Ovary (tissue), 7 donors: ENCODE measurements at regions not wholly inside any gene's neighbourhood (a gene's known extent, or its start where the extent isn't known, plus 50 kb on each side); places are given as distances from the start of the nearest gene placed in this dataset.

Source experiments
- DNase-seq, 5 donors: peaks; one replicate each; pipeline ENCODE4 v3.0.0-alpha.2; 2019 to 2020
- H3K27ac ChIP-seq, 2 donors: fragments of 200-600 bp; one replicate each; pipeline versions ENCODE4 v1.5.1 to v1.8.0; 2019 to 2022
- H3K27me3 ChIP-seq: fragments of 200-600 bp; one replicate; pipeline ENCODE4 v1.8.0; 2022
- H3K36me3 ChIP-seq: fragments of 200-600 bp; sonication (generic); one replicate; pipeline ENCODE4 v1.5.1; 2019
- H3K4me1 ChIP-seq: one replicate; pipeline ENCODE4 v1.8.1; 2013; ENCODE audit warnings: mild to moderate bottlenecking, moderate library complexity; ENCODE audit not compliant: insufficient read depth
- H3K4me3 ChIP-seq: fragments of 200-600 bp; sonication (generic); one replicate; pipeline ENCODE4 v1.5.1; 2017
- H3K9me3 ChIP-seq, 2 donors: fragments of 200-600 bp in 1 of 2; sonication (generic) in 1 of 2; one replicate each; pipeline versions ENCODE4 v1.5.1 to v1.8.1; 2013 to 2019; ENCODE audit warnings: mild to moderate bottlenecking in 1 of 2, moderate library complexity in 1 of 2
- CTCF ChIP-seq, 3 donors: fragments of 450-650 bp in 2 of 3; fragments of 200-600 bp in 1 of 3; IDR thresholded peaks; one replicate each; pipeline versions ENCODE4 v1.5.1 to v1.8.0; 2016 to 2022; ENCODE audit warnings: antibody characterized with exemption in 3 of 3, mild to moderate bottlenecking in 1 of 3
- EP300 ChIP-seq: sonication (generic); formaldehyde crosslinking; IDR thresholded peaks from one replicate; pipeline ENCODE4 v1.6.1; 2017; ENCODE audit warnings: antibody characterized with exemption
- POLR2A ChIP-seq: fragments of 450-650 bp; IDR thresholded peaks from one replicate; pipeline ENCODE4 v1.6.1; 2017; ENCODE audit warnings: antibody characterized with exemption, mild to moderate bottlenecking, moderate library complexity
- WGBS, 3 donors: extraction: QIAGEN DNeasy Blood & Tissue Kit in 1 of 3; methylation state at CpG; one replicate each; pipeline versions ENCODE4 v1.1.5 to v1.1.7; 2013 to 2017; 5-methylcytosine and 5-hydroxymethylcytosine counted together
- intact Hi-C, 4 donors: fragments of 100-400 bp; cut with DNase I; formaldehyde crosslinking; loops; one replicate each; pipeline versions ENCODE4 v1.11.0 to v1.15.1; 2022 to 2023
- donor health status: DM: no; HTN: no; CAD: no; lungs with moderate emphysema.
- donor health status: DM: no; HTN: no; CAD: no.
- donor health status: Bipolar disorder and iron deficiency.
- donor health status: DM: no; HTN: no; CAD: no.
- donor health status: DM: yes; HTN: yes; CAD: no.

GRCh38 chr1:4088676-4089075 is 188.6 kb upstream of the C1orf174 start:
- Histone ChIP-seq H3K4me3 (no peak overlapping the region), H3K4me1 (no peaks in the 10 kb centered on the region), H3K9me3 (no peaks in the 10 kb centered on the region), H3K27me3 (no peaks in the 10 kb centered on the region), H3K27ac (no peak overlapping the region), H3K36me3 (no peaks in the 10 kb centered on the region)
- no peak for DNase-seq
- WGBS, 3 donors, result 80 to 92% (median 82%) methylated on average over 15 of the region's 15 CpGs
- TF ChIP-seq CTCF (IDR thresholded peaks at IDR 0.05) (no peak), EP300 (no peak), POLR2A (no peak)
- intact Hi-C loops, result no loop called here

- DNase-seq, result no peak
- intact Hi-C loops, result no loop called here
- H3K36me3 ChIP-seq, result no peaks in the 10 kb centered on the region
- WGBS, 3 donors, result 82 to 86% (median 82%) methylated on average over 15 of the region's 15 CpGs
- TF ChIP-seq POLR2A (no peak), CTCF (IDR thresholded peaks at IDR 0.05) (no peak), EP300 (no peak)
- no peaks in the 10 kb centered on the region for H3K27me3 ChIP-seq
- H3K4me3 ChIP-seq, result no peak overlapping the region
- no peak overlapping the region for H3K27ac ChIP-seq
- no peaks in the 10 kb centered on the region for H3K4me1 ChIP-seq
- H3K9me3 ChIP-seq, result no peaks in the 10 kb centered on the region
Measured at GRCh38 chr1:4089421-4090175, 189.5 kb upstream of the C1orf174 start.

- no peaks in the 10 kb centered on the region for H3K27me3 ChIP-seq
- no peak overlapping the region for H3K27ac ChIP-seq
- TF ChIP-seq EP300 (no peak), POLR2A (no peak), CTCF (IDR thresholded peaks at IDR 0.05) (no peak)
- H3K4me1 ChIP-seq, result no peaks in the 10 kb centered on the region
- no peak overlapping the region for H3K4me3 ChIP-seq
- no peak for DNase-seq
- intact Hi-C loops, result no loop called here
- H3K9me3 ChIP-seq, result no peaks in the 10 kb centered on the region
- 79 to 85% (median 83%) methylated on average over 5 of the region's 5 CpGs for WGBS, 3 donors
- H3K36me3 ChIP-seq, result no peaks in the 10 kb centered on the region
Measured at GRCh38 chr1:4090556-4090955, 190.5 kb upstream of the C1orf174 start.

- no peak for TF ChIP-seq POLR2A
- TF ChIP-seq CTCF (IDR thresholded peaks at IDR 0.05), result no peak
- TF ChIP-seq EP300, result no peak
- intact Hi-C loops, result no loop called here
- no peaks in the 10 kb centered on the region for H3K27me3 ChIP-seq
- no peaks in the 10 kb centered on the region for H3K36me3 ChIP-seq
- H3K4me1 ChIP-seq, result no peaks in the 10 kb centered on the region
- no peak overlapping the region for H3K4me3 ChIP-seq
- WGBS, 3 donors, result 76 to 93% (median 83%) methylated on average over 5 to 6 of the region's 6 CpGs
- no peak for DNase-seq
- H3K9me3 ChIP-seq, result no peaks in the 10 kb centered on the region
- no peak overlapping the region for H3K27ac ChIP-seq
Measured at GRCh38 chr1:4090976-4091660, 191.0 kb upstream of the C1orf174 start.
